GM19395 (cell line): ENCODE measurements at regions not wholly inside any gene's neighbourhood (a gene's known extent, or its start where the extent isn't known, plus 50 kb on each side); places are given as distances from the start of the nearest gene placed in this dataset.
"Not testable (repeated sequence)": the region's sequence is repeated elsewhere in the genome, so short reads cannot be mapped to it uniquely, and the experiment has no call there.

Experiments
- ATAC-seq: cut with Tn5 transposase; IDR thresholded peaks from one replicate; pipeline ENCODE4 v1.9.1; 2021; ENCODE audit warnings: mild to moderate bottlenecking, moderate library complexity; ENCODE audit not compliant: unreplicated experiment

DNA sequence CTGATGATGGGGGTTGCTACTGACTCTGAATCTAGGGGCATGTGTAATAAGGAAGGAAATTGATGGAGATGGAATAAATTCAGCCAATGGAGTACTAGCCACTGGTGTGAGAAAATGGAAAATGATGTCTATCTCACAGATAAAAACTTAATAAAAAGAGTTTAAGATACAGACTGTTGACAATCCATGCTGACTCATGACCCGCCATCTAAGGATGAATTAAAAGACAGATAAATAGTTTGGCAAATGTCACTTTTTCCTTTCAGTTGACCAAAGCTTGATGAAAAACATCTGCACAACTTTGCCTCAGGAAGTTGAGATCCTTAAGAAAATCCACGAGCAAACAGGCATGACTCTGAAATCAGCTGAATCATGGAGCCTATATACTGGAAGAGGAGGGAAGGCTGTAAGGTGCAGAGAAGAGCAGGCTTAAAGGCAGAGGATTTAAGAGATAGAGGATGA, 82.6 kb upstream of the BMP5 start:
- ATAC-seq = no peak

DNA sequence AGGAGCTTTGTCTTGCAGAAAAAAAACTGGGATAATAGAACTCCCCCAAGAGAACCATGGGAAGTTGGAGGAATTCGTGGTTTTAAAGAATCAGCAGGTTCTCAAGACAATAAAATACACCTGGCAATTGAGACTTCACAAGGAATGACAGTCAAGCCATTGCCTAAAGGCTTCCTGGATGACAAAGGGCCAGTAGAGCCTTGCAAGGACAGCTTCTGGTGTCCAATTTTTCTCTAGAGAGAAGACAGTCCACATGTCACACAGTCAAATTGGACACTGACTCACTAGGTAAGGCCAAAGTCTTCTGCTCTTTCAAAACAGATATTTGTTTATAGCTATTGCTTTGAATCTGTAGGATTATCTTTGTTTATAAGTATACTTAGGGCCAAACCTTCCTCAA, 80.3 kb upstream of the BMP5 start:
- ATAC-seq = no peak

DNA sequence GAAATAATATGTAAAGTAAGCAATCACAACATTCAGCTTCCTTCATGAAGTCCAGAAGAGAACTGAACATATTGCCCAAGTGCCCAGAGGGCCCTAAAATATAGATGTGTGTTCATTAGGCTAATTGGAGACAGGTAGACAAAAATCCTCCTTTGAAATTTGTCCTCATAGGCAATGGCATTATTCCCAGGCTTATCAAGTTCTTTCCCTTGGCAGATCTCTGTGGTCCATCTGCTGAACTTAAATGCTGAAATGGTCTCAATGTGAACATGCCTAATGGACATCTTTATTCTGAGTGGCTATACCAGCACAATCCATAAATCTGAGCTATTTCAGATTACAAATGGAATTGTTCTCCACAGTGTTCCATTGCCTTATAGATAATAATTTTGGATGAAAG, 79.0 kb upstream of the BMP5 start:
- ATAC-seq = no peak

DNA sequence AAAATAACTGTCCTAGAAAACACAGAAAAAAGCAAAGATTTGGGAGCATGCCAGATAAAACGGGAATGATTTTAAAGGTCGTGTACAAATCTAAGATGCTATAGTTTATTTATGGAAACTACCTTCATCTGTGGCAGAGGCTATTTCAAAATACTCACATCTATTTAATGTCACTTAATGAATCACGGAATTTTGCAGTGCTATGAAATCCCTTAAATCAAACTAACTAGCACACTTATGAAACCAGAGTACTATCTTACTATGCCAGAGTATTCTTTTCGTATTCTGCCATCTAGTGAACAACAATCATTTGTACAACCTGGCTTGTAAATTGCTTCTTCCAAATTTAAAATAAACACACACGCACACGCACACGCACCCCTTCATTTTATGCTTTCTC, 77.9 kb upstream of the BMP5 start:
- no peak for ATAC-seq

DNA sequence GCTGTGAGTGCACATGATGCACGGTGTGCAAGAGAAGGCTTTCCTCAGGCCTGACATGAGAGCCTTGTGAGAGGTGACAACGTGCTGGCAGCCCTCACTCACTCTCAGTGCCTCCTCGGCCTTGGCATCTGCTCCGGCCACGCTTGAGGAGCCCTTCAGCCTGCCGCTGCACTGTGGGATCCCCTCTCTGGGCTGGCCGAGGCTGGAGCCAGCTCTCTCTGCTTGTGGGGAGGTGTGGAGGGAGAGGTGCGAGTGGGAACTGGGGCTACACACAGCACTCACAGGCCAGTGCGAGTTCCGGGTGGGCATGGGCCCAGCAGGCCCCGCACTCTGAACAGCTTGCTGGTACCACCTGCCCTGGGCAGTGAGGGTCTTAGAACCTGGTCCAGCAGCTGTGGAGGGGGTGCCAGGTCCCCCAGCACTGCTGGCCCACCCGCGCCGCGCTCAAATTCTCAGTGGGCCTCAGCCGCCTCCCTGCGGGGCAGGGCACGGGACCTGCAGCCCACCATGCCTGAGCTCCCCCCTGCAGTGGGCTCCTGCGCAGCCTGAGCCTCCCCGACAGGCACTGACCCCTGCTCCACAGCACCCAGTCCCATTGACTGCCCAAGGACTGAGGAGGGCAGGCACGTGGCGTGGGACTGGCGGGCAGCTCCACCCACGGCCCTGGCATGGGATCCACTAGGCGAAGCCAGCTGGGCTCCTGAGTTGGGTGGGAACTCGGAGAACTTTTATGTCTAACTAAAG, 74.9 kb upstream of the BMP5 start:
- no peak for ATAC-seq

DNA sequence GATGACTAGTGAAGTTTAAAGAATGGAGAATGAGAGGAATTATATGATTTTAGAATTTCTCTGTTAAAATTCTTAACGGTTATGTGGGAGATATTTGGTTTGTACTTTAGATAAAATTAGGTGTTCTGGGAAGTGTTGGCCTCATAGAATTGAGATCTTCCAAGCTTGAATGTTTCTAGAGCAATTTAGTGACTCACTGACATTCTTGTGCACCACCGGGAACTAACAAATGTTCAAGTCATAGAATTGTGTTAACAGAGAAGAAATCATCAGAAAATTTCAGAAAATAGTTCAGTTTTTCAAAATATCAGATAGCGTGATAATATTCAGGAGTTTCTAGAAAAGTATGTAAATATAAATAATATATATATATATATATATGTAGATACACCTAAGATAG, 67.9 kb upstream of the BMP5 start:
- no peak for ATAC-seq

DNA sequence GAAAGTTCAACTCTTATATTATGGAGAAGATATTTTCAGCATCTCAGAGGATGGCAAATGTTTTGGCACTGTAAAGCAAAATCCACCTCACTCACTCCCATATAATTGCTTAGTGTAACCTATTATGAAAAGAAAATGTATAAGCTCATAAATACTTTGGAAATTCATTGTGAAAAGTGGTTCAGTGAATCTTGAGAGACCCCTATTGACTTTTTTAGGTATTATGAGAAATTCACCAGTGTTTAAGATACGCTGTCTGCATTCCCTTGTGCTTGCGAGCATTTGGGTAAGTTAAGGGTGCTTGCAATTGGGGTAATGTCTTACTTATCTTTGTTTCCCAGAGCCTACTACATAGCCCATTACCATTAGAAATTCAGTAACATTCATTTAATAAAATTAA, 66.3 kb upstream of the BMP5 start:
- ATAC-seq = no peak

DNA sequence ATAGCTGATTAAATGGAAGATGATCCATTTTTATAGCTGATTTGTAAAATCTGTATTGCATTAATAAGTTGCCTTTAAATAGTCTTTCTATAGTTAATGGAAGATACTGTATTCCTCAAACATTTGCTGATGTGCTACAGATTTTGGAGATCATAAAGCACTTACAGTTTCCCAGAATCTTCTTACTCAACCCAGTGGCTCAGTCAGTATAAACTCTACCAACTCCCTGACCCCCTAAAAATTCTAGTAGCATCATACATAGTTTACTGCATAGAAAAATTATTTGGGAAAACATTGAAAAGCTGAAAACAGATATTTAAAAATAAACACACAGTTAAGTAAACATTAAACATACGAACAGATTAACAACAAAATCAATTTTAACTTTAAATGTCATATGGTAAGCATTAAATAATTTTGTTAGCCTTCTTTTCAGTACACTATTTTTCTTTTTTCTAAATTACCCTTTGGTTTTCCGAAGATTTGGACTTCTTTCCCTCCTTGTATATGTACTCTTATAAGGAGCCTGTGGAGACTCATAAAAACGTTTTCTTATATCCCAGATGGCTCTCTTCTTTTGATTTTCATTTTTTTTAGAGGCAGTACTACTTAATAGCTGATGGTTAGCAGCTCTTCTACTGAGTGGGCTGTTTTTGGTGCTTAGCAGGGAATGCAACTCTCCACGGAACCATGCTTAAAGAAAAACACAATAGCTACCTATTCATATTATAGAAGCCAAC, 62.7 kb upstream of the BMP5 start:
- no peak for ATAC-seq

DNA sequence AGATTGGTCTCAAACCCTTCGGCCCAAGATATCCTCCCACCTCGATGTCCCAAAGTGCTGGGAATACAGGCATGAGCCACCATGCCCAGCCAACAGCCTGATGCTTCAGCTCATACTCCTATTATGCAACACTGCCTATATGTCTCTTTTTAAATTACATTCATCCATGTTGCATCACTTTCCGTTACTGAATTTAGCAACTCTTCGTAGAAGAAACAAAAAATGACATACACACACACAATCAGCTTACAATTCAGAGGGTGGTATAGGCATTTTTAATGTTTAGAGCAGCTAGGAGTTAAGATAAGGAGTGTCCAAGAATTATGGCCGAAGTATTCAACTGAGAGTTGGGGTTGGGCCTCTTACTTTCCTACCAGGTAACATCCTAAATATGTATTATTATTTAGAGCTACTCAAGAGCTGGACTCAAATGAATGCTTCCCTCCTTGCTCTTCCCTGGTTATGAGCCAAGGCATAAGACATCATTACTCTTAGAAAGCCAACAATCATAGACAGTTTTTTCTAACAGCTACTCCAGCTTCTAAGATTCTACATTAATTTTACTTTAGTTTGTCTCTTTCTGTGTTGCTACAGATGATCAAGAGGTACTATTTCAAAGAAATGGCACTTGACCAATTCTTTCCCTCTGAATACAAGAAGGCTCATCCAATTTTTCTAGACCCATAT, 62.0 kb upstream of the BMP5 start:
- no peak for ATAC-seq

DNA sequence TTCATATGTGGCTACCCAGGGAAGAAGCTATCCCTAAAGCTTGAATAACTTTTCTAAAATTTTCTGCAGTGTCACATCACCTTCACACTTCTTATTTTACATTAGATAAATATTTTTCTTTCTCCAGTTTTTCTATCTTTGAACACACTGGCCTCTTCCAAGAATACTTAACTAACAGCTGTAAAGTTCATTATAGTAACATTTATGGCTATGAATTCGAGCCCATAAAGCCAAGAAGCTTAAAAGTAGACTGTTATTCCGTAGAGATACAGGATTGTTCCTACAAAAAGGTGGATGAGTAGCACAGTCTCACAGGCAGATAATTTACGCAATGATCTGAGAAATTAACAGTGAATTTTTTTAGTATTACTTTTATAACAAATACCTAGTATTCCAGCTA, 55.7 kb upstream of the BMP5 start:
- ATAC-seq = no peak

DNA sequence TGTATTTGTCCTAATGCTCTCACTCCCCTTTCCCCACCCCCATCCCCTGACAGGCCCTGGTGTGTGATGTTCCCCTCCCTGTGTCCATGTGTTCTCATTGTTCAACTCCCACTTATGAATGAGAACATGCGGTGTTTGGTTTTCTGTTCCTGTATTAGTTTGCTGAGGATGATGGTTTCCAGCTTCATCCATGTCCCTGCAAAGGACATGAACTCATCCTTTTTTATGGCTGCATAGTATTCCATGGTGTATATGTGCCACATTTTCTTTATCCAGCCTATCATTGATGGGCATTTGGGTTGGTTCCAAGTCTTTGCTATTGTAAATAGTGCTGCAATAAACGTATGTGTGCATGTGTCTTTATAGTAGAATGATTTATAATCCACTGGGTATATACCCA, 52.3 kb upstream of the BMP5 start:
- not testable (repeated sequence) for ATAC-seq

DNA sequence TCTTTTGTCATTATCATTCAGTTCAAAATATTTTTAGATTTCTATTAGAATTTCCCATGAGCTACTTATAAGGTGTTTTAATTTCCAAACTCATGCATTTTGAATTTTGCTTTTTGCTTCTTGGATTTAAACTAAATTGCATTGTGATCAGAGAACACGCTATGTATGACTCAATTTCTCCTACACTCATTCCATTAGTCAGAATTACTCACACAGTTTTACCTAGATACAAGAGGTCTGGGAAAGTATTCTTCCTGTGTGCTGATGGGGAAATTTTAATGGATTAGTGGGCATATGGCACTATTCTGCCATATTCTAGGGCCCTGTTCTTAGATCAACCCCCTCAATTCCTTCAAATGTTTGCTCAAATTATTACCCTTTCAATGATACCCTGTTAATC, 49.9 kb upstream of the BMP5 start:
- no peak for ATAC-seq
